ENCODE measurements at regions not wholly inside any gene's neighbourhood (a gene's known extent, or its start where the extent isn't known, plus 50 kb on each side); places are given as distances from the start of the nearest gene placed in this dataset.
"Not testable (repeated sequence)": the region's sequence is repeated elsewhere in the genome, so short reads cannot be mapped to it uniquely, and the experiment has no call there.

GRCh38 chr11:23236826-23237555 lies 376.7 kb upstream of the CCDC179 start:
- DNase-seq (ENCODE audit: low read depth, low spot score), result no peak

- no peak for DNase-seq (ENCODE audit: low read depth, low spot score)
These were observed 392.2 kb upstream of the CCDC179 start for GRCh38 chr11:23252426-23252825.

GRCh38 chr11:23257088-23257487 lies 396.8 kb upstream of the CCDC179 start:
- DNase-seq (ENCODE audit: low read depth, low spot score), result no peak

- DNase-seq (ENCODE audit: low read depth, low spot score), result no peak
These were observed 397.3 kb upstream of the CCDC179 start for GRCh38 chr11:23257556-23257955.

GRCh38 chr11:23263466-23263865 lies 403.2 kb upstream of the CCDC179 start:
- no peak for DNase-seq (ENCODE audit: low read depth, low spot score)

- no peak for DNase-seq (ENCODE audit: low read depth, low spot score)
These were observed 411.8 kb upstream of the CCDC179 start for GRCh38 chr11:23272095-23272494.

- no peak for DNase-seq (ENCODE audit: low read depth, low spot score)
These were observed 417.8 kb upstream of the CCDC179 start for GRCh38 chr11:23278121-23278520.

GRCh38 chr11:23280088-23280487 lies 419.8 kb upstream of the CCDC179 start:
- no peak for DNase-seq (ENCODE audit: low read depth, low spot score)

GRCh38 chr11:23283666-23284065 lies 423.4 kb upstream of the CCDC179 start:
- no peak for DNase-seq (ENCODE audit: low read depth, low spot score)

- DNase-seq (ENCODE audit: low read depth, low spot score), result no peak
These were observed 424.4 kb upstream of the CCDC179 start for GRCh38 chr11:23284631-23285030.

- DNase-seq (ENCODE audit: low read depth, low spot score), result peak; percentile 33
These were observed 427.9 kb upstream of the CCDC179 start for GRCh38 chr11:23288003-23288783.

GRCh38 chr11:23295241-23295640 lies 435.0 kb upstream of the CCDC179 start:
- DNase-seq (ENCODE audit: low read depth, low spot score), result no peak

- no peak for DNase-seq (ENCODE audit: low read depth, low spot score)
These were observed 447.8 kb upstream of the CCDC179 start for GRCh38 chr11:23308041-23308440.

- DNase-seq (ENCODE audit: low read depth, low spot score), result no peak
These were observed 450.0 kb upstream of the CCDC179 start for GRCh38 chr11:23310276-23310675.

GRCh38 chr11:23311986-23312940 lies 452.0 kb upstream of the CCDC179 start:
- no peak for DNase-seq (ENCODE audit: low read depth, low spot score)

- DNase-seq (ENCODE audit: low read depth, low spot score), result no peak
These were observed 452.7 kb upstream of the CCDC179 start for GRCh38 chr11:23313001-23313400.

GRCh38 chr11:23314162-23314561 lies 453.9 kb upstream of the CCDC179 start:
- DNase-seq (ENCODE audit: low read depth, low spot score), result no peak

GRCh38 chr11:23315286-23315685 lies 455.0 kb upstream of the CCDC179 start:
- no peak for DNase-seq (ENCODE audit: low read depth, low spot score)

GRCh38 chr11:23317816-23318215 lies 457.5 kb upstream of the CCDC179 start:
- no peak for DNase-seq (ENCODE audit: low read depth, low spot score)

GRCh38 chr11:23318670-23319069 lies 458.4 kb upstream of the CCDC179 start:
- DNase-seq (ENCODE audit: low read depth, low spot score), result no peak

- DNase-seq (ENCODE audit: low read depth, low spot score), result no peak
These were observed 459.9 kb upstream of the CCDC179 start for GRCh38 chr11:23320131-23320530.

GRCh38 chr11:23335586-23335985 lies 475.3 kb upstream of the CCDC179 start:
- DNase-seq (ENCODE audit: low read depth, low spot score), result not testable (repeated sequence)
